Esophagus squamous epithelium (tissue), 5 donors: ENCODE measurements at regions not wholly inside any gene's neighbourhood (a gene's known extent, or its start where the extent isn't known, plus 50 kb on each side); places are given as distances from the start of the nearest gene placed in this dataset.
"Not testable (repeated sequence)": the region's sequence is repeated elsewhere in the genome, so short reads cannot be mapped to it uniquely, and the experiment has no call there.

Source experiments
- DNase-seq: peaks from one replicate; lab custom pipeline; 2025; lab: John Stamatoyannopoulos, UW
- H3K27ac ChIP-seq, 4 donors: fragments of 200-600 bp; sonication (generic); one replicate each; pipeline ENCODE4 v1.5.1; 2016 to 2019; ENCODE audit warnings: mild to moderate bottlenecking in 1 of 4
- H3K27me3 ChIP-seq, 4 donors: fragments of 200-600 bp; sonication (generic); 1 replicate in 3 of 4; 2 replicates in 1 of 4; pipeline versions ENCODE4 v1.5.1 to v1.6.0; 2017 to 2021; ENCODE audit warnings: antibody characterized with exemption in 1 of 4
- H3K36me3 ChIP-seq, 3 donors: fragments of 200-600 bp; sonication (generic); one replicate each; pipeline ENCODE4 v1.5.1; 2016 to 2019
- H3K4me1 ChIP-seq, 3 donors: fragments of 200-600 bp; sonication (generic); one replicate each; pipeline ENCODE4 v1.5.1; 2017 to 2019
- H3K4me3 ChIP-seq, 4 donors: fragments of 200-600 bp; sonication (generic); 1 replicate in 3 of 4; 2 replicates in 1 of 4; pipeline ENCODE4 v1.5.1; 2016 to 2019; ENCODE audit warnings: mild to moderate bottlenecking in 2 of 4, moderate library complexity in 1 of 4
- H3K9me3 ChIP-seq, 3 donors: fragments of 200-600 bp; sonication (generic); one replicate each; pipeline ENCODE4 v1.5.1; 2016 to 2019
- CTCF ChIP-seq, 6 experiments: fragments of 450-650 bp in 4 of 6; fragments of 200-600 bp in 2 of 6; sonication (generic) in 2 of 6; IDR thresholded peaks; one replicate each; pipeline ENCODE4 v1.5.1; 2016 to 2019; ENCODE audit warnings: antibody characterized with exemption in 6 of 6, mild to moderate bottlenecking in 4 of 6, moderate library complexity in 4 of 6
- POLR2A ChIP-seq, 4 donors: fragments of 450-650 bp; IDR thresholded peaks; one replicate each; pipeline ENCODE4 v1.6.1; 2017; ENCODE audit warnings: antibody characterized with exemption in 4 of 4, mild to moderate bottlenecking in 4 of 4, moderate library complexity in 3 of 4
- WGBS, 2 donors: methylation state at CpG; one replicate each; pipeline ENCODE4 v1.1.5; 2018; 5-methylcytosine and 5-hydroxymethylcytosine counted together
- intact Hi-C: fragments of 100-400 bp; cut with DNase I; formaldehyde crosslinking; loops from one replicate; pipeline ENCODE4 v1.15.0; 2022
- donor health status: DM: yes; HTN: yes; CAD: no.

GRCh38 chr6:85130743-85131142 lies 319.1 kb upstream of the NT5E start:
- WGBS, 2 donors, result 62 to 70% methylated on average over 3 of the region's 3 CpGs
- Histone ChIP-seq H3K4me1 (no peaks in the 10 kb centered on the region), H3K4me3 (no peak overlapping the region), H3K27ac (no peak overlapping the region), H3K27me3 (no peaks in the 10 kb centered on the region), H3K36me3 (no peaks in the 10 kb centered on the region), H3K9me3 (no peaks in the 10 kb centered on the region)
- DNase-seq, result no peak
- intact Hi-C loops, result no loop called here
- TF ChIP-seq POLR2A (IDR thresholded peaks at IDR 0.05), result no peak
- no peak for TF ChIP-seq CTCF (IDR thresholded peaks at IDR 0.05)

- 74 to 75% methylated on average over 5 of the region's 5 CpGs for WGBS, 2 donors
- no peaks in the 10 kb centered on the region for H3K4me1 ChIP-seq
- intact Hi-C loops, result no loop called here
Measured at GRCh38 chr6:85129881-85130280, 320.0 kb upstream of the NT5E start.

GRCh38 chr6:85128781-85129180 lies 321.1 kb upstream of the NT5E start:
- no peak for DNase-seq
- WGBS, 2 donors, result 57 to 70% methylated on average over 4 of the region's 4 CpGs
- intact Hi-C loops, result no loop called here
- H3K4me3 ChIP-seq, result no peak overlapping the region
- H3K4me1 ChIP-seq, result no peaks in the 10 kb centered on the region
- H3K27ac ChIP-seq, result no peak overlapping the region
- H3K36me3 ChIP-seq, result no peaks in the 10 kb centered on the region
- no peaks in the 10 kb centered on the region for H3K9me3 ChIP-seq
- H3K27me3 ChIP-seq, result no peaks in the 10 kb centered on the region
- TF ChIP-seq POLR2A (IDR thresholded peaks at IDR 0.05) (no peak), CTCF (IDR thresholded peaks at IDR 0.05) (no peak)

More at GRCh38 chr6:85129881-85130280, 320.0 kb upstream of the NT5E start:
- no peak overlapping the region for H3K27ac ChIP-seq
- no peaks in the 10 kb centered on the region for H3K27me3 ChIP-seq
- H3K36me3 ChIP-seq, result no peaks in the 10 kb centered on the region
- H3K4me3 ChIP-seq, result no peak overlapping the region
- no peak for TF ChIP-seq CTCF (IDR thresholded peaks at IDR 0.05)
- TF ChIP-seq POLR2A (IDR thresholded peaks at IDR 0.05), result no peak
- H3K9me3 ChIP-seq, result no peaks in the 10 kb centered on the region
- no peak for DNase-seq

- H3K27ac ChIP-seq, H3K4me3 ChIP-seq, intact Hi-C loops, H3K4me1 ChIP-seq, H3K9me3 ChIP-seq, H3K36me3 ChIP-seq, H3K27me3 ChIP-seq, DNase-seq: not testable (repeated sequence)
- WGBS, 2 donors, result 34 to 43% methylated on average over 3 of the region's 3 CpGs
Measured at GRCh38 chr6:85128256-85128655, 321.6 kb upstream of the NT5E start.

GRCh38 chr6:85127696-85128243 lies 322.1 kb upstream of the NT5E start:
- Histone ChIP-seq H3K9me3 (no peaks in the 10 kb centered on the region), H3K36me3 (no peaks in the 10 kb centered on the region)
- WGBS, 2 donors, result 52 to 58% methylated on average over 3 of the region's 3 CpGs

More at GRCh38 chr6:85127696-85128243, 322.1 kb upstream of the NT5E start:
- no peak for TF ChIP-seq POLR2A (IDR thresholded peaks at IDR 0.05)
- TF ChIP-seq CTCF (IDR thresholded peaks at IDR 0.05), result no peak
- no peaks in the 10 kb centered on the region for H3K4me1 ChIP-seq
- no peak overlapping the region for H3K27ac ChIP-seq
- intact Hi-C loops, result no loop called here
- no peak overlapping the region for H3K4me3 ChIP-seq
- no peaks in the 10 kb centered on the region for H3K27me3 ChIP-seq
- no peak for DNase-seq
